Progenitor cell of endocrine pancreas (in vitro differentiated cells): ENCODE measurements at regions not wholly inside any gene's neighbourhood (a gene's known extent, or its start where the extent isn't known, plus 50 kb on each side); places are given as distances from the start of the nearest gene placed in this dataset.

Source experiments
- DNase-seq: peaks from one replicate; pipeline ENCODE4 v3.0.0; 2021; ENCODE audit warnings: low spot score; ENCODE audit not compliant: unreplicated experiment
- H3K27ac Mint-ChIP-seq: 2 replicates; pipeline ENCODE4 v1.8.0; 2021; ENCODE audit warnings: mild to moderate bottlenecking, moderate library complexity, mixed read lengths
- H3K27me3 Mint-ChIP-seq: 2 replicates; pipeline ENCODE4 v1.8.0; 2021; ENCODE audit warnings: mixed read lengths
- H3K36me3 Mint-ChIP-seq: 2 replicates; pipeline ENCODE4 v1.8.0; 2022; ENCODE audit warnings: mixed read lengths; ENCODE audit not compliant: insufficient read depth
- H3K4me1 Mint-ChIP-seq: 2 replicates; pipeline ENCODE4 v1.8.0; 2021; ENCODE audit warnings: low read depth, mixed read lengths
- H3K4me3 Mint-ChIP-seq: 2 replicates; pipeline ENCODE4 v1.8.0; 2021; ENCODE audit warnings: low read depth, mild to moderate bottlenecking, moderate library complexity, mixed read lengths
- H3K9me3 Mint-ChIP-seq: 2 replicates; pipeline ENCODE4 v1.8.0; 2021; ENCODE audit warnings: low read depth, mixed read lengths
- TF ChIP-seq, protein P1 (sequence below): fragments of 200-600 bp; sonication (generic); IDR thresholded peaks from one replicate; pipeline ENCODE4 v1.5.0; 2021; ENCODE audit warnings: antibody characterized with exemption, mild to moderate bottlenecking; ENCODE audit not compliant: unreplicated experiment

DNA sequence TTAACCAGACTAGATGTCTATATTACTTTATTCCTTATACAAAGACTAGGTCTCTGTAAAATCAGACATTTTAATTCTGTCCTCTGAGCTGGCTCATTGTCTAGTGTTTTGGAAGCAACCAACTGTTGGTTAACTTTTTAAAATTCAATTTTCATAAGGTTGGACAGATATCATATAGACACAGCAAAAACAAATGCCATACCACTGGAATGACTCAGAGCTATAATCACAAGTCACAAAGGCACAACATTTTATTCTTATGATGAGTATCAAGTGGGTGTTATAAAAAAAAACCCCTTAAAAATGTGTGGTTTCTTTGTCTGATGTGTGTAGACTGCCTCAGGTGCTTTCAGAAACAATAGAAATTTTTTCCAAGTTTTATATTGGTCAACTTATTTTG, 296.2 kb upstream of the MARCKS start:
- Mint-ChIP-seq H3K27me3 (peaks cover 15% of the 10 kb centered on the region), H3K4me3 (no peak overlapping the region), H3K27ac (no peak overlapping the region), H3K9me3 (no peaks in the 10 kb centered on the region), H3K36me3 (no peaks in the 10 kb centered on the region), H3K4me1 (peaks cover 17% of the 10 kb centered on the region)
- TF ChIP-seq, protein P1, sequence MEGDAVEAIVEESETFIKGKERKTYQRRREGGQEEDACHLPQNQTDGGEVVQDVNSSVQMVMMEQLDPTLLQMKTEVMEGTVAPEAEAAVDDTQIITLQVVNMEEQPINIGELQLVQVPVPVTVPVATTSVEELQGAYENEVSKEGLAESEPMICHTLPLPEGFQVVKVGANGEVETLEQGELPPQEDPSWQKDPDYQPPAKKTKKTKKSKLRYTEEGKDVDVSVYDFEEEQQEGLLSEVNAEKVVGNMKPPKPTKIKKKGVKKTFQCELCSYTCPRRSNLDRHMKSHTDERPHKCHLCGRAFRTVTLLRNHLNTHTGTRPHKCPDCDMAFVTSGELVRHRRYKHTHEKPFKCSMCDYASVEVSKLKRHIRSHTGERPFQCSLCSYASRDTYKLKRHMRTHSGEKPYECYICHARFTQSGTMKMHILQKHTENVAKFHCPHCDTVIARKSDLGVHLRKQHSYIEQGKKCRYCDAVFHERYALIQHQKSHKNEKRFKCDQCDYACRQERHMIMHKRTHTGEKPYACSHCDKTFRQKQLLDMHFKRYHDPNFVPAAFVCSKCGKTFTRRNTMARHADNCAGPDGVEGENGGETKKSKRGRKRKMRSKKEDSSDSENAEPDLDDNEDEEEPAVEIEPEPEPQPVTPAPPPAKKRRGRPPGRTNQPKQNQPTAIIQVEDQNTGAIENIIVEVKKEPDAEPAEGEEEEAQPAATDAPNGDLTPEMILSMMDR, result no peak
- no peak for DNase-seq

DNA sequence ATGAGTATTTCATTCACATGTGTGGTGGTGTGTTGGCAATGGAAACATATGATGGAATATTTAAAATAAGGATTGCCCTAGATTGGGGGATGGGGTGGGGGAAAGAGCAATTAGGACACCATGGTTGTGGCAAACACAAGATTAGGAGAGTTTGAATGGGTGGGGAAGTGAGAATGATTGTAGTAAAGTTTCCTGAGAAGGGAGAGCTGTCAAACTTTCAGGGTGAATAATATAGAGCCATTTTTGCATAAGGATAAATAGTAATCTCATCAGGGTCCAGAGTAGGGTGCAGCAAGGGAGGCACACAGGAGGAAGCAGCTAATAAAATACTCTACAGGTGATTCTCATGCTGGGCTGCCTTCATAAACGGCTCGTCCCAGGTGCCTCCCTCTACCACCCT, 294.9 kb upstream of the MARCKS start:
- no peak for DNase-seq

DNA sequence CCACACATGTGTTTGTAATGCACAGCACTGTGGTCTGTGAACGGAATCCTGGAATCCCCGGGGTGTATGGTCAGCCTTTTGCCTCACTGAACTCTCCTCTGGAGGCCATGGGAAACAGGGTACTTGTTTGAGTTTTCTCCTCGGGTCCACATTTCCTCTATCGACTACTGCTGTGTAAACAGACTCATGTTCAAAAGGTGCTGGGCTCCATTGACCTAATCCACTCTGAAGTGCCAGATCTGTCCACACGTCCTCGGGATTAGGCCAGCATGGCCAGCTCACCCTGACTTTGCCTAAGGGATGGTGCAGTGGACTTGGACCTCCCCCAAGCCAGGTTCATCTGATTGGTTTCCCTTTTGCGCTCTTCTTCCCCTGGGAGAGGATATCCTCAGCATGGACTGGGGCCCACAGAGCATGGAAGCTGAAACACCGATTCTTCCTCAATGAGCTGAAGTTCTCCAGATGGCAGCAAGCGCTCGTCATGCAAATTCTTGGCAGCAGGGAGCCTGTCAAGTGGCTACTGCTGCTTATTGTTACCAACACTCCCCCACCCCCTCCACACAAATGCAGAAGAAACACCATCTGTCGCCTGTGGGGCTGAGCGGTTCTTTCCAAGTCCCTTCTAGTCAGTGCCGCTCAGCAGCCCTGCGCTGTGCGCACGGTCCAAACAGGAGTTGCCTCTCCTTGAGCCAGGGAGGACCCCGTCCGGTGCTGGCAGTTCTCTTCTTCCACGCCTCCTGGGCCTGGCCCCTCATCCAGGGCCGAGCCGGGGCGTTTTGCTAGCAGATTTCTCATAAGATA, 292.6 kb upstream of the MARCKS start:
- H3K4me1 Mint-ChIP-seq, result peaks cover 17% of the 10 kb centered on the region
- H3K4me3 Mint-ChIP-seq, result peak overlapping the region; percentile 42
- H3K9me3 Mint-ChIP-seq, result no peaks in the 10 kb centered on the region
- H3K36me3 Mint-ChIP-seq, result no peaks in the 10 kb centered on the region
- peaks cover 12% of the 10 kb centered on the region for H3K27me3 Mint-ChIP-seq
- peak; percentile 10 for DNase-seq
- peak overlapping the region; percentile 85 for H3K27ac Mint-ChIP-seq
- TF ChIP-seq, protein P1, result no peak

More for the DNA sequence above, 294.9 kb upstream of the MARCKS start:
- Mint-ChIP-seq H3K36me3 (no peaks in the 10 kb centered on the region), H3K9me3 (no peaks in the 10 kb centered on the region), H3K4me3 (no peak overlapping the region), H3K27ac (no peak overlapping the region), H3K4me1 (peaks cover 17% of the 10 kb centered on the region), H3K27me3 (peaks cover 19% of the 10 kb centered on the region)
- TF ChIP-seq, protein P1, result no peak

DNA sequence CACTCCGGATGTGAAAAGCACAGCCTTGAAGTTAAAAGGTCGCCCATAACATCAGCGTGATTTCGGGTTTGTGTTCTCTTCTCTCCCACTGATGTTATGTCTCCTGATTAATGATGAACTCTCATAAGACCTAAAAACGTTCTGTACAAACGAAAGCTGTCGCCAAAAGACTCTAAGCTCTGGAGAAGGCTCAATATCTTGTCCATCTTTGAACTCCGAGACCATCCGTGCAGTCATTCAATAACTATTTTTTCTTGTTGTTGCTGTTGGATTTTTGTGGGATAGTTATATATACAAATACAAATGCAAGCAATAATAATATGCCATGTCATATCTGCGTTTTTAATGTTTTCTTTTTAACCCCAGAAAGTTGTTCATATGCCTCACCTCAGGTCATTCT, 291.8 kb upstream of the MARCKS start:
- Mint-ChIP-seq H3K27ac (no peak overlapping the region), H3K4me1 (peaks cover 17% of the 10 kb centered on the region), H3K4me3 (no peak overlapping the region), H3K9me3 (no peaks in the 10 kb centered on the region), H3K36me3 (no peaks in the 10 kb centered on the region), H3K27me3 (peaks cover 12% of the 10 kb centered on the region)
- DNase-seq, result no peak
- TF ChIP-seq, protein P1, result no peak

DNA sequence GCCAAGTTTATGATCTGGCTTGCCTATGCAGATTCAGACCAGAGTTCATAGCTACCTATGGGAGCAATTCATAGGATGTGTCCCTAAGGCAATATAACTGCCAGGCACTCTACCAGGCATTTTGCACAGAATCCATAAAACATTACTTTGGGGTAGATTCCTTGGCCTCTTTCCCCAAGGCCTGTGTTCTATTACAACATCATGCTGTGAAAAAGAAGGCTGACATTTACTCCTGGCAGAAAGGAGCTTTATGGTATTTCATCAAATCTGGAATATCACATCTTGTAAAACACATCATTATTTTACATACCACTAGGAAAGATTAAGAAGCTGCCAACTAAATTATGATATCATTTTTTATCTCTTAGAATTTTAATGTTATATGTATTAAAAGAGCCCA, 287.0 kb upstream of the MARCKS start:
- Mint-ChIP-seq H3K4me3 (no peak overlapping the region), H3K36me3 (no peaks in the 10 kb centered on the region), H3K4me1 (no peaks in the 10 kb centered on the region), H3K27ac (no peak overlapping the region), H3K9me3 (peaks cover 11% of the 10 kb centered on the region), H3K27me3 (peaks cover 11% of the 10 kb centered on the region)
- DNase-seq, result no peak
- TF ChIP-seq, protein P1, result no peak
